Endothelial cell (in vitro differentiated cells): ENCODE measurements at regions not wholly inside any gene's neighbourhood (a gene's known extent, or its start where the extent isn't known, plus 50 kb on each side); places are given as distances from the start of the nearest gene placed in this dataset.
A peak's percentile ranks its signal among the peaks of the same experiment; 100 is the strongest.

Experiments used
- DNase-seq: peaks from one replicate; pipeline ENCODE4 v3.0.0; 2021; ENCODE audit warnings: low spot score
- H3K27ac Mint-ChIP-seq: one replicate; pipeline ENCODE4 v1.8.0; 2021; ENCODE audit warnings: mixed read lengths, inconsistent platforms; ENCODE audit not compliant: unreplicated experiment
- H3K27me3 Mint-ChIP-seq: one replicate; pipeline ENCODE4 v1.8.0; 2021; ENCODE audit warnings: mild to moderate bottlenecking, moderate library complexity, mixed read lengths, inconsistent platforms; ENCODE audit not compliant: unreplicated experiment
- H3K36me3 Mint-ChIP-seq: one replicate; pipeline ENCODE4 v1.8.0; 2021; ENCODE audit warnings: mild to moderate bottlenecking, low read depth, mixed read lengths, inconsistent platforms; ENCODE audit not compliant: unreplicated experiment
- H3K4me1 Mint-ChIP-seq: one replicate; pipeline ENCODE4 v1.8.0; 2021; ENCODE audit warnings: mild to moderate bottlenecking, mixed read lengths, inconsistent platforms; ENCODE audit not compliant: unreplicated experiment
- H3K4me3 Mint-ChIP-seq: one replicate; pipeline ENCODE4 v1.8.0; 2021; ENCODE audit warnings: mild to moderate bottlenecking, mixed read lengths, inconsistent platforms; ENCODE audit not compliant: unreplicated experiment
- H3K9me3 Mint-ChIP-seq: one replicate; pipeline ENCODE4 v1.8.0; 2021; ENCODE audit warnings: mixed read lengths, inconsistent platforms; ENCODE audit not compliant: unreplicated experiment
- CTCF ChIP-seq: fragments of 200-600 bp; sonication (generic); IDR thresholded peaks from one replicate; pipeline ENCODE4 v1.5.0; 2021; ENCODE audit warnings: antibody characterized with exemption; ENCODE audit not compliant: unreplicated experiment

DNA sequence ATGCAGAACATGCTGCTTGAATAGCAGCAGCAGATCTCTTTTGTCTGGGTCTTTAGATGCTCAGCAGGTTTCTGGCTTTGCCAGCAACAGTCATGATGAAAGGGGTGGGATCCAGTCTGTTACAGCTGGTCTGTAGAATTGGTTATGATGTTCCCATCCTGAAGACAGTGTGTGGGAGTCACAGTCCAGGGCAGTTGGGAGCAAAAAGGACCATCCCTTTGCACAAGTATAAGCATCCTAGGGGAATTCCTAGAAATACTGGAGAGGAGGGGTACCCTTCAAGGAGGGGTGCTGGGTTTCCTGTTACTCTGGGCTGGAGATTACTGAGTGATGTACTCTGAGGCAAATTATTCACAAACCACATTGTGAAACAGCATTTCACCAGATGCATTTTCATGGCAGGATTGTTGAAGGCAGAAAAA lies 119.9 kb upstream of the RND3 start:
- H3K4me3 Mint-ChIP-seq: no peak overlapping the region
- no peaks in the 10 kb centered on the region for H3K36me3 Mint-ChIP-seq
- no peaks in the 10 kb centered on the region for H3K27me3 Mint-ChIP-seq
- DNase-seq: no peak
- TF ChIP-seq CTCF: no peak
- no peaks in the 10 kb centered on the region for H3K4me1 Mint-ChIP-seq
- no peaks in the 10 kb centered on the region for H3K9me3 Mint-ChIP-seq
- H3K27ac Mint-ChIP-seq: no peak overlapping the region

DNA sequence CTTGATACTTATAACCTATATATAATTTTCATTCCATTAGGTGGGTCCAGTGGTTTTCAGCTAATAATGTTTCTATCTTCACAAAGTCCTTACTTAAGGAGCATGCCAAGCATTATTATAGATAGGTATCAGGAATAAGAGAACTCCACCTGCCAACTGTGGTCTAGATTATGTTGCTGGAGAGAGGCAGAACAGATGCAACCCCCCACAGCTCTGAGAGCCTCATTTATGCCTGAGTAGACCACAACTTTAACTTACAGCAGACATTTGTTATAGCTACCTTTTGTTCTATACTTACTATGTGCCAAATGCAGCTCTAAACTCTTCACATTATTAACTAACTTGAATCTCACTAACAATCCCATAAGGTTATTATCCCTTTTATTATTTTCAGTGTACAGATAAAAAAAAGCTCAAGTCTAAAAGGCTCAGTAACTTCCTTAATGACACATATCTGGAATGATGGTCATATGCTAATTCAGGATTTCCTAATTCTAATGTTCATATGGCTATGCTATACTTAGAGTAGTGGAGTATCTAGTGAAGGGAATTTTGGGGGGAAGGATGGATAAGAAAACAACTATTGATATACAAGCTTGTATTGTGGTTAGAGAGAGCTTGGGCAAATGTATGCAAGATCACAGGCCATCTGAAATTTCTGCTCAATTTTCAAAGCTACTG lies 119.1 kb upstream of the RND3 start:
- H3K36me3 Mint-ChIP-seq: no peaks in the 10 kb centered on the region
- H3K9me3 Mint-ChIP-seq: no peaks in the 10 kb centered on the region
- H3K27me3 Mint-ChIP-seq: no peaks in the 10 kb centered on the region
- DNase-seq: no peak
- no peak overlapping the region for H3K4me3 Mint-ChIP-seq
- no peak for TF ChIP-seq CTCF
- no peaks in the 10 kb centered on the region for H3K4me1 Mint-ChIP-seq
- no peak overlapping the region for H3K27ac Mint-ChIP-seq

DNA sequence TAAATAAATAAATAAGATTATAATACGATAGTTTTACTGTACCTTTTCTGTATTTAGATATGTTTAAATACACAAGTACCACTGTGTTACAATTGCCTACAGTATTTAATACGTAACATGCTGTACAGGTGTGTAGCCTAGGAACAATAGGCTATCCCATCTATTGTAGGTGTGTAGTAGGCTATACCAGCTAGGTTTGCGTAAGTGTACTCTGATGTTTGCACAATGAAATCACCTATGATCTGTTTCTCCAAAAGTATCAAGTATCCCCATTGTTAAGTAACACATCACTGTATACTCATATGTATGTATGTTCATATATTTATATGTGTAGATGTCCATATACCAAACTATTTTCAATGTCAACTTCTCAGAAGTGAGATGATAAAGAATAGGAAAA lies 118.2 kb upstream of the RND3 start:
- H3K9me3 Mint-ChIP-seq: no peaks in the 10 kb centered on the region
- TF ChIP-seq CTCF: no peak
- no peak overlapping the region for H3K27ac Mint-ChIP-seq
- H3K36me3 Mint-ChIP-seq: no peaks in the 10 kb centered on the region
- DNase-seq: no peak
- H3K4me1 Mint-ChIP-seq: no peaks in the 10 kb centered on the region
- no peaks in the 10 kb centered on the region for H3K27me3 Mint-ChIP-seq
- no peak overlapping the region for H3K4me3 Mint-ChIP-seq

GRCh38 chr2:150601280-150602038 lies 114.0 kb upstream of the RND3 start:
- Mint-ChIP-seq H3K27me3 (no peaks in the 10 kb centered on the region), H3K27ac (no peak overlapping the region), H3K4me3 (no peak overlapping the region), H3K9me3 (no peaks in the 10 kb centered on the region), H3K4me1 (no peaks in the 10 kb centered on the region), H3K36me3 (no peaks in the 10 kb centered on the region)
- DNase-seq: no peak
- TF ChIP-seq CTCF: no peak

DNA sequence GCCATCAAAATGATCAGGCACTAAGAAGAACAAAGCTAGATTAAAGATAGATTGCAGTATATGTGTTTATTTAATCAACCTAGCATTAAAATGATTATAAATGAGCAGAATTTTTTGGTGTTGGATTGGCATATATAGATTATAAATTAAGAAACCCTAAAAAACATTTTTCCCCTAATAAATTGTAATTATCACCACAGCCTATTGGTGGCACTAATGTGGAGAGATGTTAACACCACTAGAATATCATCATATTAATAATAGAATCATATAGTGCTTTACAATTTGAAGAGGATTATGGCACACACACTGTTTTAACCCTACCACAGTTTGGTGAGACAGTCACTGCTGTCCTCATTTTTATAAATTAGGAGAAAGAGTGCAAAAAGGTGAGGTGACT lies 112.4 kb upstream of the RND3 start:
- H3K27me3 Mint-ChIP-seq: no peaks in the 10 kb centered on the region
- peak; percentile 31 for TF ChIP-seq CTCF
- H3K4me1 Mint-ChIP-seq: no peaks in the 10 kb centered on the region
- no peaks in the 10 kb centered on the region for H3K36me3 Mint-ChIP-seq
- no peak for DNase-seq
- no peak overlapping the region for H3K27ac Mint-ChIP-seq
- H3K4me3 Mint-ChIP-seq: no peak overlapping the region
- H3K9me3 Mint-ChIP-seq: no peaks in the 10 kb centered on the region
